Fibroblast of gingiva (primary cell): ENCODE measurements at regions not wholly inside any gene's neighbourhood (a gene's known extent, or its start where the extent isn't known, plus 50 kb on each side); places are given as distances from the start of the nearest gene placed in this dataset.
A peak's percentile ranks its signal among the peaks of the same experiment; 100 is the strongest.
"Not testable (repeated sequence)": the region's sequence is repeated elsewhere in the genome, so short reads cannot be mapped to it uniquely, and the experiment has no call there.

Source experiments
- DNase-seq: peaks from one replicate; pipeline ENCODE4 v3.0.0-alpha.2; 2011; ENCODE audit warnings: low read depth

- DNase-seq: no peak
Measured at GRCh38 chr1:229924639-229925038, 142.4 kb upstream of the GALNT2 start.

- DNase-seq: no peak
Measured at GRCh38 chr1:229928767-229929166, 138.3 kb upstream of the GALNT2 start.

GRCh38 chr1:229931751-229932150, 135.3 kb upstream of the GALNT2 start:
- not testable (repeated sequence) for DNase-seq

GRCh38 chr1:229935157-229935556, 131.9 kb upstream of the GALNT2 start:
- DNase-seq: not testable (repeated sequence)

DNA sequence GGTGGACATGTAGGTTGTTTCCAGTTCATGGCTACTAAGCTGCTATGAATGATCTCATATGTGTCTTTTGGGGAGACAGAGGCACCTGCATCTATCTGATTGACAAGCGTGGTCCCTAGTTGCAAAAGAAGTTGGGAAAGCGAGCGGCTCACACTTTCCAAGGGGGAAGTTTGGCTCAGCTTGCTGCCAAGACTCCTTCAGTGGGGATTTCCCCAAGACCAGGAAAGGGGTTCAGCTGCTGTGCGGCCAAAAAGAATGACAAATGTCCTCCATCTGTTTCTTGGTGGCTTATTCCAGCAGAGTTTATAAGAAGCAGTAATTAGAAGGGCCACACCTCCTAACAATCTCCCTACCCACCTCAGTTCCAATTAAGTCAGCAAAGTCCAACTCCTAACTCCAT, 128.5 kb upstream of the GALNT2 start:
- DNase-seq: no peak

GRCh38 chr1:229940684-229941083, 126.4 kb upstream of the GALNT2 start:
- DNase-seq: no peak

- DNase-seq: no peak
Measured at GRCh38 chr1:229941160-229941559, 125.9 kb upstream of the GALNT2 start.

GRCh38 chr1:229941831-229942230, 125.2 kb upstream of the GALNT2 start:
- DNase-seq: no peak

DNA sequence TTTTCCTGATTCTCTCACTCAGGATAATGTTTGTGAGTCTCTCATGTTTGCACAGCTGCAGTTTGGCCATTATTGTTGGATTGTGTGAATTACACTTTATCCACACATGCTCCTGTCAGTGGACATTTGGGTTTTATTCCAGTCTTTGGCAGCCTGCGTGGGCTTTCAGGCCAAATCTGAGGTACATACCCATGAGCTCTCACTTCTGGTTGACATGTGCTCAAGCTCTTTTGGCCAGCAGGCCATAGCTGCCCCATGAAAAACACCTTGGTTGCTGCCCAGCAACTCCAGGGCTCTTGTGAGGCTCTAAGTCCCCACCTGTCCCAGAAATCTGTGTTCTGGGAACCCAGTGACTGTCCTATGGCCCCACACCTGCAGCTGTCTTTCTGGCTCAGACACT, 124.5 kb upstream of the GALNT2 start:
- no peak for DNase-seq

GRCh38 chr1:229943148-229943714, 123.8 kb upstream of the GALNT2 start:
- no peak for DNase-seq

- no peak for DNase-seq
Measured at GRCh38 chr1:229943988-229944743, 122.9 kb upstream of the GALNT2 start.

GRCh38 chr1:229945795-229946194, 121.2 kb upstream of the GALNT2 start:
- DNase-seq: no peak

GRCh38 chr1:229947968-229948367, 119.1 kb upstream of the GALNT2 start:
- DNase-seq: no peak

- no peak for DNase-seq
Measured at GRCh38 chr1:229948438-229948837, 118.6 kb upstream of the GALNT2 start.

GRCh38 chr1:229949500-229949899, 117.5 kb upstream of the GALNT2 start:
- no peak for DNase-seq

- no peak for DNase-seq
Measured at GRCh38 chr1:229950020-229950419, 117.0 kb upstream of the GALNT2 start.

DNA sequence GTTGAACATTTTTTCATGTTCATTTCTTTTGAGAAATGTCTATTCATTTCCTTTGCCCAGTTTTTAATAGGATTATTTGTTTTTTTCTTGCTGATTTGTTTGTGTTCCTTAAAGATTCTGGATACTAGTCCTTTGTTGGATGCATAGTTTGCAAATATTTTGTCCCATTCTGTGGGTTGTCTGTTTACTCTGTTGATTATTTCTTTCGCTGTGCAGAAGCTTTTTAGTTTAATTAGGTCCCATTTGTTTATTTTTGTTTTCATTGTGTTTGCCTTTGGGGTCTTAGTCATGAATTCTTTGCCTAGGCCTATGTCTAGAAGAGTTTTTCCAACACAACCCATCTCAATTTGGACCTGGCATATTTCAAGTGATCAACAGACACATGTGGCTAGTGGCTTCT, 116.1 kb upstream of the GALNT2 start:
- DNase-seq: no peak

DNA sequence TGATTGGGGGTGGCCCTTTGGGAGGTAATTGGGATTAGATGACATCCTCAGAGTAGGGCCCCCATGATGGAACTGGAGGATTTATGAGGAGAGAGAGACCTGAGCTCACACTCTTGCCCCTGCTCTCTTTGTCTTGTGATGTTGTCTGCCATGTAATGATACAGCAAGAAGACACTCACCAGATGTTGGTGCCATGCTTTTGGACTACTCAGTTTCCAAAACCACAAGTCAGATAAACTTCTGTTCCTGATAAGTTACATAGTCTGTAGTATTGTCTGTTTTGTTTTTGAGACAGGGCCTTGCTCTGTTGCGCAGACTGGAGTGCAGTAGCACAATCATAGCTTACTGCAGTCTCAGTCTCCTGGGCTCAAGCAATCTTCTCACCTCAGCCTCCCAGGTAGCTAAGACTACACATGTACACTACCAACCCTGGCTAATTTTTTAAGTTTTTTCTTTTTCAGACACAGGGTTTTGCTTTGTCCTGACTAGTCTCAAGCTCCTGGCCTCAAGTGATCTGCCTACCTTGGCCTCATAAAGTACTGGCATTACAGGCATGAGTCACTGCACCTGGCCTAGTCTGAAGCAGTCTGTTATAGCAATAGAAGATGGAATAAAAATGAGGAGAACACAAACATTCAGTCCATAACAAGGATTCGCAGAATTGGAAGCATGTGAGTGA, 115.0 kb upstream of the GALNT2 start:
- DNase-seq: no peak

- DNase-seq: peak; percentile 24
Measured at GRCh38 chr1:229952670-229953520, 114.1 kb upstream of the GALNT2 start.

GRCh38 chr1:229953736-229954326, 113.2 kb upstream of the GALNT2 start:
- DNase-seq: no peak

DNA sequence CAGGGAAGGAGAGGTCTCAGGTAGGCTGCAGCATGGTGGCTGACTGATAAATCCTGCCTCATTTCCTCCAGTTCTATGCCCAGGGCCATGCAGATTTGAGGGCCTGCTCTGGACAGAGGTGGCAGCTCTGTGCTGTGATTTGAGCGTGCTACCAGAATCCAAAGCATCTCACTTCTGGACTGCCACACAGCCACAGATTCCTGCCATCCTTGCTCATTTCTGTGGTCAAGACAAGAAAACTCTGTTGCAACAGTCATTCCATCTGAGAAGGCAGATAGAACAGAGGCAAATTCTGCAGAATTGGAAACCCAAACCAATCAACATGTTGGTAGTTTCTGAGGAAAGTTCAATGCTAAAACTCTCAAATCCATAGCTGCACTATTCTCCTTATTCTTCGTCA, 102.8 kb upstream of the GALNT2 start:
- no peak for DNase-seq

DNA sequence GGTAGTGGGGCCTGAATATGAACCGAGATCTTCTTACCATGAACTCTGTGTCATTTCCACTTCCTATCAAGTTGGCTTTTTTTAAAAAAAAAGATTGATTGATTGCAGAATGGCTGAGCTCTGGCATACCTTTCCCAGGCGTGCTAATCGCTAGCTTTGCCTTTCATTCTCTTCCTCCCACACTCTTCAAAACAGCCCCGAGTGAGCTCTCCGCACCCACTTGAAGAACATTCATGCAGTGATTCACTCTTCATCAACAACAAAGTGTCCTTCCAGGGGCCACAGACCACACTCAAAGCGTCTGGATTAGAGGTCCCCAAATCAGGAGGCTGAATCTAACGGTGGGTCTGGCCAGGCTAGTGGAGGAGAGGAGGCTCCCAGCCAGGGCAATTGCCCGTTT, 96.3 kb upstream of the GALNT2 start:
- DNase-seq: no peak
